SW480 (cell line): ENCODE measurements at regions not wholly inside any gene's neighbourhood (a gene's known extent, or its start where the extent isn't known, plus 50 kb on each side); places are given as distances from the start of the nearest gene placed in this dataset.

Experiments used
- DNase-seq: peaks from one replicate; pipeline ENCODE4 v3.0.0-alpha.2; 2016; ENCODE audit warnings: low spot score

DNA sequence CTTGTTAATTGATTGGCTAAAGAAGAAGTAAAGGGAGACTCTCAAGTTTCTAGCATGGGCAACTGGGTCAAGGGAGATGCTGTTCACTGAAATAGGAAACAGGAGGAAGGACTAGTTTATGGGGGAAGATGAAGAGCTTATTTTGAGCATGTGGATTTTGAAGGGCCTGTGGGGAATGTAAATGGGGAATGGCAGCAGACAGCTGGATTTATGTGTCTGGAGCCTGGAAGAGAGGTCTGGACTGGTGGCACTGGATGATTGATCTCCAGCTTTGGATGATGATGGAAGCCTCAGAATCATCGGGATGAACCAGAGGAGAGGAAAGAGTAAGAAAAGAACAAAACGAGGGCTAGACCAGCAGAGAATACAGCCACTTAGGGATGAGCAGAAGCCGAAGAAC lies 54.9 kb upstream of the ENAH start:
- DNase-seq = no peak

DNA sequence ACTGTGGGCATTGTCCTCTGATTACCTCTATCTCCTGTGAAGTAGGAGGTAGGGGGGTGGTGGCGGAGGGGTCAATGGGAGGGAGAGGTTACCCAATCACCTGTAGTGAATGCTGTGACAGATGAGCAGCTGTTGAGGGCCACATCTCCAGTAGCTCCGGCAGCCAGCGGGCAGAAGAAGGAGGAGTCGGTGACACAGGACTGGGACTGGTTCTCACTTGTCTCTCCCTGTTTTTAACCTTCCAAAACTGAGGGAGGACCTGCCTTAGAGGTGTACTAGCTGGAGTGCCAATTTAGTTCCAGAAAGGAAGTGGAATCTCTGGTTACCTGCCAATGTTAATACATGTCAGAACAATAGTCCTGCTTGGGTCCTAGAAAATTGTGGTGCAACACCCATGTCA lies 56.2 kb upstream of the ENAH start:
- DNase-seq = no peak

DNA sequence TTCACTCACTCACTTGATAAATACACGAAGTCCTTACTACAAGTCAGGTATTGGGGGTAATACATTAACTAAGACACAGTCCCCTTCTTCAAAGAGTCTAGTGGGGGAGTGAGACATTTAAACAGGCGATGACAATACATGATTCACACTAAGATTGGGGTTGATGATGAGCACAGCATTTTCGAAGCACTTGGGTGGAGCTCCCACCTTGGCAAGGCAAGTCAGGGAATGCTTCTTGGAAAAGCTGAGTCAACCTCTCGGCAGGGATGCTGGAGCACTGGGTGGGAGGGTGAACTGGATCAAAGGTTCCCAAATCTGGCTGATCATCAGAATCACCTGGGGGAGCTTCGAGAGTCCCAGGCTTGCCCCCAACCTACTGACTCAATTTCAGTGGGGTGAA lies 57.9 kb upstream of the ENAH start:
- peak; percentile 16 for DNase-seq

DNA sequence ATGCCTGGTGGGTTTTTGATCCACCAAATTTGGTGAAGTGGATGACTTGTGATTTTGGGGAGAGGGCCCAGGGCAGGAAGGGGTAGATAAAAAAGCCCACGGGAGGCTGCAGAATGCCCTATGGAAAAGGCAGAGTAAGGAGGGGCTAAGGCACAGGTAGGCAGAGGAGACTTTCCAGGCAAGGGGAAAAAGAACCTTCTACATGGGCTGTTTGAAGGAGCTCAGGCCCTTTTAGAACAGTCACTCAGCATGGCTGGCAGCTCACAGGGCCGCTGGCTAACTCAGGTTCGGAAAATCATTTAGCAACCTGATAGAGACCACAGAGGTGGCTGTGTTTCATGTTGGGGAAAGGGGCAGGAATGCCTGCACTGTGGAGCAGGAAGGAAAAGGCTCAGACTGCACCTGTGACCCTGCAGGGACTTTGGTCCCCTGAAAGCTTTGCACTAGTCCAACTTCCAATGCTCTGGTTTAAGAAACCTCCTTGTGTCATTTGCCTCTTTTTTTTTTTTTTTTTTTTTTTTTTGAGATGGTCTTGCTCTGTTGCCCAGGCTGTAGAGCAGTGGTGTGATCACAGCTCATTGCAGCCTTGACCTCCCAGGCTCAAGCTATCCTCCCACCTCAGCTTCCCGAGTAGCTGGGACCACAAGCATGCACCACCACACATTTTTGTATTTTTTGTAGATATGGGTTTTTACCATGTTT lies 58.5 kb upstream of the ENAH start:
- no peak for DNase-seq

DNA sequence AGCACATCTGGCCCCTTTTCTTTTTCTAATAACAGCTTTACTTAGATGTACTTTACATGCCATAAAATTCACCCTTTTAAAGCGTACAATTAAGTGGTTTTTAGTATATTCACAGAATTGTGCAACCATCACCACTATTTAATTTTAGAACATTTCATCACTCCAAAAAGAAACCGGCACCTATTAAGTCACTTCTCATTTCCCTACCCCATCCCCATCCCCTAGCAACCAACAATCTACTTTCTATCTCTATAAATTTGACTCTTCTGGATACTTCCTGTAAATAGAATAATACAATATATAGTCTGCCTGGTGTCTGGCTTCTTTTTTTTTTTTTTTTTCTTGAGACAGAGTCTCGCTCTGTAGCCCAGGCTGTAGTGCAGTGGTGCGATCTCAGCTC lies 59.5 kb upstream of the ENAH start:
- DNase-seq = no peak

DNA sequence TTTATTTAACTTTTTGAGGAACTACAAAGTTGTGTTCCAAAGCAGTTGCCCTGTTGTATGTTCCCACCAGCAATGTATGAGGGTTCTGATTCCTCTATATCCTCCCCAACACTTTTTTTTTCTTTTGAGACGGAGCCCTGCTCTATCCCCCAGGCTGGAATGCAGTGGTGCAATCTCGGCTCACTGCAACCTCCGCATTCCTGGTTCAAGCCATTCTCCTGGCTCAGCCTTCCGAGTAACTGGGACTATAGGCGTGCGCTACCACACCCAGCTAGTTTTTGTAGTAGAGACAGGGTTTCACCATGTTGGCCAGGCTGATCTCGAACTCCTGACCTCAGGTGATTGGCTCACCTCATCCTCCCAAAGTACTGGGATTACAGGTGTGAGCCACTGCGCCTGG lies 60.4 kb upstream of the ENAH start:
- no peak for DNase-seq

DNA sequence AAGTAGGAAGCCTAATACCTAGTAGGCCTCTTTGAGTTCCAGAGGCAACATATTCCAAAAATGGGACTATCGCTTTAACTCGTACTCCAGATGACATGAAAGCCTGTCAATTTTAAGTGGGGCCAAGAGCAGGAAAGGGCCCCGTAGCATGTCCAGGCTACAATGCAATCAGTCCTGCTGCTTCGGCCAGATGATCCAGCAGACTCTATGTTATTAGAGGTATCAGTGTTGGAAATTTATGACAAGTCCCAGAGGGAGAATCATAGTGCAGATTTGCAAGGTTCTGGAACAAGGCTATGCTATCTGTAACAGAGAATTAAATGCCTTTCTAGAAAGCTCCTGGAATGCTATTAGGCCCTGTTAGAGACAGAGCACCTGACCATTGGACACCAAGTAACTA lies 56.7 kb upstream of the SRP9 start:
- no peak for DNase-seq

DNA sequence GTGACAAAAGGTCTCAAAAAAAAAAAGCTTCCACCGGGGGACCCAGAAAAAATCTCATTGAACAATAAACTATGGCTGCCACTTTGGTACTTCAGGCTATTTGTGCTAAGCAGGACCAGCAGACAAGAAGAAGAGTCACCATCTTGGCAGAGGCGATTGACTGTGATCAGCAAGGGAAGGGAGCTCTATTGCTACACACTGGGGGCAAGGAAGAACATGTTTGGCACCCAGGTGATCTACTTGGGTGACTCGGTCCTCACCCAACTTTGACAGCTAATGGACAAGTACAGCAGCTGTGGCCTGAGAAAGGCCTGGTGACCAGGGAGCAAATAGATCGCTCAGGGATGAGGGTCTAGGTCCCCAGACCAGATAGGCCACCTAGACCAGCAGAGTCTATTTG lies 53.4 kb upstream of the SRP9 start:
- no peak for DNase-seq
